HepG2 (cell line): ENCODE measurements at regions not wholly inside any gene's neighbourhood (a gene's known extent, or its start where the extent isn't known, plus 50 kb on each side); places are given as distances from the start of the nearest gene placed in this dataset.
"Not testable (repeated sequence)": the region's sequence is repeated elsewhere in the genome, so short reads cannot be mapped to it uniquely, and the experiment has no call there.

Experiments
- ARNT ChIP-seq: fragments of 450-650 bp; IDR thresholded peaks from 2 replicates; pipeline ENCODE4 v1.6.1; 2017
- BATF2 ChIP-seq: sonication (generic); formaldehyde crosslinking; IDR thresholded peaks from 2 replicates; pipeline ENCODE4 v1.8.0; 2022; ENCODE audit warnings: mild to moderate bottlenecking, missing genetic modification reagents, moderate library complexity
- CTCF ChIP-seq: sonication (generic); formaldehyde crosslinking; IDR thresholded peaks from 2 replicates; pipeline ENCODE4 v1.5.0; 2020; ENCODE audit warnings: mild to moderate bottlenecking, missing genetic modification reagents, moderate library complexity
- E2F1 ChIP-seq: sonication (generic); formaldehyde crosslinking; IDR thresholded peaks from 2 replicates; pipeline ENCODE4 v1.5.0; 2020; ENCODE audit warnings: missing genetic modification reagents
- ERF ChIP-seq: IDR thresholded peaks from 2 replicates; pipeline ENCODE4 v1.6.1; 2018; ENCODE audit warnings: missing biosample characterization, missing genetic modification reagents
- GABPB1 ChIP-seq: IDR thresholded peaks from 2 replicates; pipeline ENCODE4 v1.6.1; 2016; ENCODE audit warnings: mild to moderate bottlenecking, missing genetic modification reagents, moderate library complexity, missing compliant biosample characterization
- KAT7 ChIP-seq: IDR thresholded peaks from 2 replicates; pipeline ENCODE4 v1.6.1; 2018; ENCODE audit warnings: borderline replicate concordance, missing compliant biosample characterization
- MXI1 ChIP-seq: IDR thresholded peaks from 3 replicates; pipeline ENCODE4 v1.6.1; 2012; ENCODE audit warnings: low read depth, low read length, inconsistent platforms, borderline replicate concordance
- NR2C2 ChIP-seq: sonication (generic); formaldehyde crosslinking; IDR thresholded peaks from 2 replicates; pipeline ENCODE4 v1.4.0; 2020; ENCODE audit warnings: missing genetic modification reagents, mild to moderate bottlenecking, moderate library complexity, borderline replicate concordance
- TFDP1 ChIP-seq: IDR thresholded peaks from 2 replicates; pipeline ENCODE4 v1.6.1; 2016; ENCODE audit warnings: missing compliant biosample characterization, missing genetic modification reagents, borderline replicate concordance
- ZBTB43 ChIP-seq: sonication (generic); formaldehyde crosslinking; conservative IDR thresholded peaks from 2 replicates; pipeline ENCODE4 v1.4.0; 2020; ENCODE audit warnings: missing genetic modification reagents
- ZNF143 ChIP-seq: sonication (generic); formaldehyde crosslinking; IDR thresholded peaks from 2 replicates; pipeline ENCODE4 v1.4.0; 2020; ENCODE audit warnings: missing genetic modification reagents
- ZNF280D ChIP-seq: sonication (generic); formaldehyde crosslinking; IDR thresholded peaks from 2 replicates; pipeline ENCODE4 v1.5.1; 2020; ENCODE audit warnings: mild to moderate bottlenecking, missing genetic modification reagents
- ZNF451 ChIP-seq: sonication (generic); formaldehyde crosslinking; IDR thresholded peaks from 2 replicates; pipeline ENCODE4 v1.5.0; 2020; ENCODE audit warnings: mild to moderate bottlenecking, missing genetic modification reagents

- TF ChIP-seq TFDP1 (CRISPR knock-in tag); ZBTB43 (CRISPR knock-in tag); ZNF280D (CRISPR knock-in tag); ZNF451 (CRISPR knock-in tag); CTCF (CRISPR knock-in tag); GABPB1 (CRISPR knock-in tag); E2F1 (CRISPR knock-in tag); NR2C2 (CRISPR knock-in tag); ARNT; KAT7 (CRISPR knock-in tag); ZNF143 (CRISPR knock-in tag); ERF; BATF2 (CRISPR knock-in tag); MXI1: not testable (repeated sequence)
These were observed 263.4 kb upstream of the WSB1 start for GRCh38 chr17:27030552-27030951.
